ENCODE measurements at regions not wholly inside any gene's neighbourhood (a gene's known extent, or its start where the extent isn't known, plus 50 kb on each side); places are given as distances from the start of the nearest gene placed in this dataset.

DNA sequence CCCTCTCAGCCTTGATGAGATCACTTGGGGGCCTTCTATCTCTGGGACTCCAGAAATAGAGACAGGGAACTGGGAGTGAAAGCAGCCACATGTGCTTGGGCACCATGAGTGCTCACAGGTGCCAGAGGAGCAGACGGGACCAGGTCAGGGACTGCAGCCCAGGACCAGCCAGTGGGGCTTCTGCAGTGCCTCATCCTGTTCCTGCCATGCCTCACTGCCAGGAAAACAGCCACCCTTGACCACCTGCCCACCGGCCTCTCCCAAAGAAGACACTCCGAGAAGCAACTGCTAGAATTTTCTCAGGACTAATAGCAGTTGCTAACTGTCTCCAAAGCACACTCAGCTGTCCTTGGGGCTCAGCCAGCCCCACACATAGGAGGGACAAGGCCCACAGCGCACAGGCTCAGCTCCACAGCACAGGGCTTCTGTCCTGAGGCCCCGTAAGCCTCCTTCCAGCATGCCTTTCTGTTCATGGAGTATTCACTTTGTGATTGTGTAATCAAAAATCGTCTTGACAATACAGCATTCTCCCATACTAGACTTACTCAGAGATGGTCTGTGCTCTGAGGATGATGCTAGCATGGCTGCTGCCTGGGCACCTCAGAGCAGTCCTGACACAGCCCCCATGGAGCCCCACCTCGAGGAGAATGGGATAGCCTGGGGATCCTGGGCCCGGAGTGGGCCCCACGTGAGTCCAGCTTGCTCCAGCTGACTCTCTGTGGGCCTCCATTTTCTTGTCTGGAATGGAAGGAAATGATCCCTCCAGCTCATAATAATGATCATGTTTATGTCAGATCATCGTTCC, 115.7 kb upstream of the RET start:
- Mint-ChIP-seq H3K4me3 (no peak overlapping the region), H3K27ac (peak overlapping the region in 1 of 2 donors; percentile 39), H3K36me3 (ENCODE audit: insufficient read depth) (peaks cover 3% of the 10 kb centered on the region), H3K9me3 (no peaks in the 10 kb centered on the region), H3K4me1 (ENCODE audit: low read depth in 2 of 2) (no peaks in the 10 kb centered on the region), H3K27me3 (peaks cover 0 to 9% of the 10 kb centered on the region in 2 donors)
- DNase-seq (no peak), ATAC-seq (replicated peaks) (no peak)

DNA sequence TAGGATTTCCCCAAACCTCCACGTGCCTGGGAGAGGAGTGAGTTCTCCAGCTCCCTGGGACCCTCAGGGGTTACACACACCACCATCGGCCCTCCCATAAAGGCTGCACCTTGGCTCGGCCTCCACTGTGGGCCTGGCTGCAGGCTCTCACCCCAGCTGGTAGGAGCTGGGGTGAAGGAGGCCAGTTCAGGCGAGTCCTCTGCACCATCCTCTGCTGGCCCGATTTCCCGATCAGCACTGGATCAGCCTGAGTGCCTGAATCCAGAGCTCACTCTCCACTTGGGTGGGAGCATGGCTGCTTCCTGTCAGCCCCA, 115.1 kb upstream of the RET start:
- H3K27ac Mint-ChIP-seq = no peak overlapping the region
- no peak for DNase-seq
- no peaks in the 10 kb centered on the region for H3K9me3 Mint-ChIP-seq
- ATAC-seq (replicated peaks) = no peak
- H3K4me1 Mint-ChIP-seq (ENCODE audit: low read depth in 2 of 2) = no peaks in the 10 kb centered on the region
- peaks cover 3% of the 10 kb centered on the region for H3K36me3 Mint-ChIP-seq (ENCODE audit: insufficient read depth)
- H3K27me3 Mint-ChIP-seq = peaks cover 0 to 9% of the 10 kb centered on the region in 2 donors
- H3K4me3 Mint-ChIP-seq = no peak overlapping the region

DNA sequence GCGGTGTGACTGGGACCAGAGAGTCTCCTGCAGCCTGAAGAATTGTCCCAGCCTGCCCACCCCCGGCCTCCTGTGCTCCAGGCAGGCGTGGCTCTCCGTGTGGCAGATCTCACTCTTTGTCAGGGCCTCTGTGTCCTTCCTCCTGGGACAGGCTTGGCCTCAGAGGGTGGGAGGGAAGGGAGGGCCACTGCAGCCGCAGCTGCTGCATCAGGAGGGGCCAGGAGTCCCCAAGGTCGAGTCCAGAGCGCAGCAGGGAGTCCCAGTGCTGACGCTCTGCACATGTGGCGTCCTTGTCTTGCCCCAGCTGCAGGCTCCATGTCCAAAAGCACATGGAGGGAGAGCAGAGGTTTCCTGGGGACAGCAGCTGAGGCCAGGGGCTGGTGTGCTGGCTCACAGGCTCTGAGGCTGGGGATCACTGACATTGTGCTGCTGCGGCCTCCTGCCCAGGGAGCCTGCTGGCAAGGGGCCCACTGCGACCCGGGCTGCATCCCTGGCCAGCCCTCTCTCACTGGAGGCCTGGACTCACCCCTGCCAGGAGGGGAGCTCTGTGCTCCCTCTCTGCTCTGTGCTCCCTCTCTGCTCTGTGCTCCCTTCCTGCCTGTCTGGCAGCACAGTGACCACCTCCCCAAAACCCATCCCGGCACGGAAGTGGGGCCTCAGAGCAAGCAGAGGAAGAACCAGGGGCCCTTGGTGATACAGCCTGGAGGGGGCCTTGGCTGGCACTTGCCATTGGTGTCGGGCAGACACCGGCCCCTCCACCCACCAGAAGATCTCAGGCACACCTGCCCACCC, 114.6 kb upstream of the RET start:
- Mint-ChIP-seq H3K27ac (no peak overlapping the region), H3K36me3 (ENCODE audit: insufficient read depth) (peaks cover 3% of the 10 kb centered on the region), H3K27me3 (peaks cover 0 to 9% of the 10 kb centered on the region in 2 donors), H3K4me1 (ENCODE audit: low read depth in 2 of 2) (no peaks in the 10 kb centered on the region), H3K4me3 (no peak overlapping the region), H3K9me3 (no peaks in the 10 kb centered on the region)
- ATAC-seq (replicated peaks) (no peak), DNase-seq (no peak)

DNA sequence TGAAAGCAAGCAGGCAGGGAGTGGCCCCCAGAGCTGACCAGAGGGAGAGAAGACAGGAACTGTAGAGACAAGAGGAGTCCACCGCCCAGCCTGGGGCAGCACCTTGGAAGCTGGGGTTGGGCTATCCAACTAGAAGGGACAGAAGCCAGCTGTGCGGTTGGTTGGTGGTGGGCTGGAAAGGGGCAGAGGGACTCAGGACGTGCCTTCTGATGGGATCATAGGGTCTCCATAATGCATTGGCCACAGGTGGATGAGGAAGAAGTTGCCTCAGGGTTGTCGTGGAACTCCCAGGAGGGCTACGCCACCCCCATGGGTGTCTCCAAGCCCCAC, 114.0 kb upstream of the RET start:
- ATAC-seq (replicated peaks) = no peak

DNA sequence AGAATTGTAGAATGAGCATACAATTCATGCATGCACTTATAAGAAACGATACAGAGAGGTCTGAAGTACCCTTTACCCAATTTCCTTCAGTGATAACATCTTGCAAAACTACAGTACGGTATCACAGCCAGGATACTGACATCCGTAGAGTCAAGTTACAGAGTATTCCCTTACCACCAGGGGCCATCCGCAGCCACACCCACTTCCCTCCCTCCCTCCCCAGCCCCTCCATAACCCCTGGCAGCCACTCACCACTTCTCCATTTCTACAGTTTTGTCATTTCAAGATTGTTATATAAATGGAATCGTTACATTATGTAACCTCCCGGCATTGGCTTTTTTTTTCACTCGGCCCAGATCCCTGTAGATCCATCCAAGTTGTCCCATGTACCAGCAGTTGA, 113.6 kb upstream of the RET start:
- Mint-ChIP-seq H3K36me3 (ENCODE audit: insufficient read depth) (peaks cover 3% of the 10 kb centered on the region), H3K27me3 (peaks cover 6 to 16% of the 10 kb centered on the region in 2 donors), H3K9me3 (no peaks in the 10 kb centered on the region), H3K4me3 (no peak overlapping the region), H3K4me1 (ENCODE audit: low read depth in 2 of 2) (no peaks in the 10 kb centered on the region), H3K27ac (no peak overlapping the region)
- DNase-seq = no peak
- ATAC-seq (replicated peaks) = no peak

More for the DNA sequence above, 114.0 kb upstream of the RET start:
- no peaks in the 10 kb centered on the region for H3K4me1 Mint-ChIP-seq (ENCODE audit: low read depth in 2 of 2)
- H3K27ac Mint-ChIP-seq = no peak overlapping the region
- no peaks in the 10 kb centered on the region for H3K9me3 Mint-ChIP-seq
- no peak overlapping the region for H3K4me3 Mint-ChIP-seq
- peaks cover 3% of the 10 kb centered on the region for H3K36me3 Mint-ChIP-seq (ENCODE audit: insufficient read depth)
- peaks cover 2 to 12% of the 10 kb centered on the region in 2 donors for H3K27me3 Mint-ChIP-seq
- no peak for DNase-seq

DNA sequence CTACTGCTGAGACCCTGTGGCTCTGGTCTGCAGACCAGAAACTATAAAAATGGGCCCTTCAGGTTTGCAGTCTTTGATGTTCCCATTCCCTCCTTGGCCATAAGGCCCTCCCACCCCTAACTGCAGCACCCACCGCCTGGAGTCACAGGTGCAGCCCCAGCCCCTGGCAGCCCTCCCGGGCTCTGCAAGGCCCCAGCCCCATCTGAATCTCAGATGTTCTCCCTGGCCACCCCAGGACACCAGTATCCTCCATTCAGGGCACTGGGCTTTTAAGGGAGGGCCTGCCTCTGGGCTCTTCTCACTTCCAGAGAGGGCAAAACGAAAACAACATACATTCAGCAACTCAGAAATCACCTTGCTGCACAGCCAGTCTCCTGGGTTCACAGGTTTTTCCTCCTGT, 107.7 kb upstream of the RET start:
- Mint-ChIP-seq H3K9me3 (no peaks in the 10 kb centered on the region), H3K27ac (no peak overlapping the region), H3K4me3 (no peak overlapping the region), H3K27me3 (peaks cover 25 to 43% of the 10 kb centered on the region in 2 donors), H3K4me1 (ENCODE audit: low read depth in 2 of 2) (no peaks in the 10 kb centered on the region), H3K36me3 (ENCODE audit: insufficient read depth) (no peaks in the 10 kb centered on the region)
- ATAC-seq (replicated peaks) (no peak), DNase-seq (no peak)

DNA sequence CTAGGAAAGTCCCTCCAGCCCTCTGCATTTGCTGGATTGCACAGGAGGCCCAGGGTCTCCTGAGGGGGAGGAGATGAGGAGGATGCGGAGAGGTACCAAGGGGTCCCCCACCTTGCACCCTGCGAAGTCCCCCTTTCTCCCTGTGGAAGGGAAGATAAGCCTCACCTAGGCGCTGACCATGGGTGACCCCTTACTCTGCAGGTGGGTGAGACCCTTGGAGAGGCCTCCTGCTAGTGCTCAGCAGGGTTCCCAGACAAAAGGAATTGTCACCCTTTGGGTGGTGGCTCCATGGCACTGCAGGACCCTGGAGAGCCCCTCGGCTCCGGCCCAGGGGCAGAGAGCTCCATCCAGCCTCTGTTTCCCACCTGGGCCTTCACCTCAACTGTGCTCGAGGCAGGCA, 107.0 kb upstream of the RET start:
- DNase-seq (no peak), ATAC-seq (replicated peaks) (no peak)
- no peak overlapping the region for H3K4me3 Mint-ChIP-seq
- no peaks in the 10 kb centered on the region for H3K4me1 Mint-ChIP-seq (ENCODE audit: low read depth in 2 of 2)
- no peak overlapping the region for H3K27ac Mint-ChIP-seq
- H3K36me3 Mint-ChIP-seq (ENCODE audit: insufficient read depth) = no peaks in the 10 kb centered on the region
- H3K27me3 Mint-ChIP-seq = peaks cover 27 to 47% of the 10 kb centered on the region in 2 donors
- H3K9me3 Mint-ChIP-seq = no peaks in the 10 kb centered on the region

DNA sequence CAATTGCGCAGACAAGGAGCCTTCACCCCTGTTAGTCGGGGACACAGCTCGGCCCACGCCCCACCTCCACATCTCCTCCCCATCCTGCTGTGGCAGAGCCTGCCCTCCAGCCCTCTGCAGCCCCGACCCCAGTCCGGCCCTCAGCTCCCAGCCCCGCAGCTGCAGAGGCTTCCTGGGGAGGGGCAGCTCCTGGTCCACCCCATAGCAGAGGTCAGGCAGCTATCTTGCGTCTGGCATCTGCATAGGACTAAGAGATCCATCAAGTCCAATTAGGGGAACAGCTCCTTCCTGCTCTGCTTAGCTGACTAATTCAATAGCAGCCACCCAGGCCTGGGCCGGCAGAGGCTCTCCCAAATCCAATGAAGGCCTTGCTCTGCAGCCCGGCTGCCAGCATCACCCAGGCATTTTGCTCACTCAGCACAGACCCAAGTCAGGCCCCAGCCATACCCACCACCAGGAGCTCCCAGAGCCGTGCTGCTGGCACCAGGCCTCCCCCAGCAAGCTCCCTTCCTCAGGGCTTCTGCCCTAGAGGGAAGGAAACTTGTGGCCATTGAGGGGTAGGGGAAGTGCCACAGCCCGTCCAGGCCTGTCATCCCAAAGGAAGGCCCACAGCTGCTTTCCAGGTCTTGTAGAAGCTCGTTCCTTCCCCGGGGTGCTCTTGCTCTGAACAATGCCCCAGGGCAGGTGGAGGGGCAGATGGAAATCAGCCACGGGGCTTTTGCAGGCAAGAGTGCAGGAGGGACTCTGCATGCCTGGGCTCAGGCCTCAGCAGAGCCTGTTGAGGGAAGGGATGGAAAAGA, 106.2 kb upstream of the RET start:
- Mint-ChIP-seq H3K9me3 (no peaks in the 10 kb centered on the region), H3K27me3 (peaks cover 27 to 47% of the 10 kb centered on the region in 2 donors), H3K36me3 (ENCODE audit: insufficient read depth) (no peaks in the 10 kb centered on the region), H3K27ac (no peak overlapping the region), H3K4me1 (ENCODE audit: low read depth in 2 of 2) (no peaks in the 10 kb centered on the region), H3K4me3 (no peak overlapping the region)
- no peak for DNase-seq
- no peak for ATAC-seq (replicated peaks)

DNA sequence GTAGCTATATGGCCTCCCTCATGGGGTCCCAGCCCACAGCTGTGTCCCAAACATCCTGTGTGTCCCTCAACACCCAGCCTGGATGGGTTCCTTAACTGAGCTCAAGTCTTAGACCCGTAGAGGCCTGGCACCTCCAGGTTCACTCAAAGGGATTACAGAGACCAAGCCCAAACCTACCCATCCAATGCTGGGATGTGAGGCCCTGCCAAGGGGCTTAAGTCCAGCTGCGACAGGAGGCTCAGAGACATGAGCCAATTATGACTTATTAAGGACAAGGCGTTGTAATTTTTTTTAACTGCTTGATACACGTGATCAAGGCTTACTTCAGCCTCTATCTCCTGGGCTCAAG, 105.6 kb upstream of the RET start:
- ATAC-seq (replicated peaks) = no peak
- no peak overlapping the region for H3K4me3 Mint-ChIP-seq
- no peak for DNase-seq
- H3K9me3 Mint-ChIP-seq = no peaks in the 10 kb centered on the region
- H3K27ac Mint-ChIP-seq = no peak overlapping the region
- H3K27me3 Mint-ChIP-seq = peaks cover 27 to 47% of the 10 kb centered on the region in 2 donors
- H3K36me3 Mint-ChIP-seq (ENCODE audit: insufficient read depth) = no peaks in the 10 kb centered on the region
- no peaks in the 10 kb centered on the region for H3K4me1 Mint-ChIP-seq (ENCODE audit: low read depth in 2 of 2)

DNA sequence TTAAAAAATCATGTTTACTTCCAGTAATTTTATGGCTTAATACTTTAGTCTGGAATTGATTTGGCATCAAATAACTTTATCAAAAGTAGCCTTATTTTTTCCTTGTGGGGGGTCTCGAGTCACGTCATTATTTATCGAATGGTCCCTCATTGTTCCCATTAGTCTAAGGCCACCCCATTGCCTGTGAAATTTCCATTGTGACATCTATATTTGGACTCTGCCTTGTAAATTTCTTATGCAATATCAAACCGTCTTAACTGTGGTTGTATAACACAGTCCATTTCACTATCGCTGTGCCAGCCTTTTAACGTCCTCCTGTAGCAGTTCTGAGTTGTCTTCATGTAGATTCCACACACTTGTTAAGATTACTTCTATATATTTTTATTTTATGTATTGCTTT, 103.9 kb upstream of the RET start:
- Mint-ChIP-seq H3K4me1 (ENCODE audit: low read depth in 2 of 2) (no peaks in the 10 kb centered on the region), H3K27ac (no peak overlapping the region), H3K4me3 (no peak overlapping the region), H3K9me3 (no peaks in the 10 kb centered on the region), H3K27me3 (peaks cover 25 to 44% of the 10 kb centered on the region in 2 donors), H3K36me3 (ENCODE audit: insufficient read depth) (no peaks in the 10 kb centered on the region)
- no peak for DNase-seq
- no peak for ATAC-seq (replicated peaks)

DNA sequence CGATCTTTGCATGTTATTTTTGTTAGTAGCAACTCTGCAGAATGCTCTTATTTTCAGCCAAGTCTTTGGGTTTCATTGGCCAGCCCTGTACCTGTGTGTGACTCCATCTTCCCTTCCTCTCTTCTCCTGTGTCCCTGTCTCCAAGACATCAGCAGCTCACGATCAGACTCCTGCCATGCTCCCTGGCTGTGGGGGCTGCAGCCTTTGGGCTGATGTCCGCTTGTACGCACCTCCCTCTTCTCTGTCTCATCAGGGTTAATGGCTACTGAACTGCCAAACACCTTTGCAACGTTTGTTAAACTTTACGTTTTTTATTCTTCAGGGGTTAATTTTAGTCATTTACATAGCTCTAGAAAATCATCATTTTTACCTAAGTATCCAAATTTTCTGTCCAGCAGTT, 103.5 kb upstream of the RET start:
- no peak overlapping the region for H3K4me3 Mint-ChIP-seq
- H3K27me3 Mint-ChIP-seq = peaks cover 21 to 39% of the 10 kb centered on the region in 2 donors
- DNase-seq = no peak
- H3K9me3 Mint-ChIP-seq = no peaks in the 10 kb centered on the region
- ATAC-seq (replicated peaks) = no peak
- no peaks in the 10 kb centered on the region for H3K36me3 Mint-ChIP-seq (ENCODE audit: insufficient read depth)
- H3K4me1 Mint-ChIP-seq (ENCODE audit: low read depth in 2 of 2) = no peaks in the 10 kb centered on the region
- H3K27ac Mint-ChIP-seq = no peak overlapping the region

DNA sequence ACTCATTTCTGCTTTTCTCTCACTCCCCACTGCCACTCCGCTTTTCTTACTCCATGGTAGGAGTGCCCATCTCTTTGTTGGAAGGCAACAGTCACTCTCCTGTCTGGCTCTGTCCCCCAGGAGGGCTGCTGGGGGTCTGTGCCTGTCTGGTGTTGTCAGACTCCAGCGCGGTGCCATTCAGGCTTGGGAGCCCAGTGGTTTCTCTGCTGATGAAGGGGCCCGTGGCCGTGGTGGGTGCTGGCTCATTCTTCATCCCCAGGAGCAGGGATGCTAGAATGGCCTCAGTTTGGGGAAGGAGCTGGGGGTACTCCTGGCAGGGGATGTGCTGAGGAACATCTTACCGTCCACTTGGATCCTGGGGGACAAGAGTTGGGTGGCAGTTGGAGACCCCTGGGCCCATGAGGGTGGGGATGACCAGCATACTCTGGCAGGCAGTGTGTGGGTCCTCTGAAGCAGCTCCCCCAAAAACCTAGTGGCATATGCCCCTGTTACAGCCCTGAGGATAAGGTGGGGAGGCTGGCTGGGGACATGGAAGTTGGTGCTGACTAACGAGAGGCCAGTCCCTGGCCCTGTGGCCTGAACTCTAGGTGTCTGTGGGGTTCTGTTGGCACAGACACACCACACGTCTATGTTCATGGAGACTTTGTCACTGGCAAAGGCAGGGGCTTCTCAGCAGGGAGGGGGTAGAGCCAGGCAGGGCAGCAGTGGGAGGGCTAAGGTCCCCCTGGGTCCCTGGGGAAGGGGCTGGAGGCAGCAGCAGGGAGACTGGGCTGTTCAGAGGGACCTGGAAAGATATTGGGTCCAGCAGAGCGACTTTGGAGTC, 102.8 kb upstream of the RET start:
- no peaks in the 10 kb centered on the region for H3K4me1 Mint-ChIP-seq (ENCODE audit: low read depth in 2 of 2)
- H3K27ac Mint-ChIP-seq = no peak overlapping the region
- no peak for DNase-seq
- H3K27me3 Mint-ChIP-seq = peaks cover 21 to 35% of the 10 kb centered on the region in 2 donors
- no peaks in the 10 kb centered on the region for H3K9me3 Mint-ChIP-seq
- H3K36me3 Mint-ChIP-seq (ENCODE audit: insufficient read depth) = no peaks in the 10 kb centered on the region
- no peak overlapping the region for H3K4me3 Mint-ChIP-seq
- no peak for ATAC-seq (replicated peaks)

DNA sequence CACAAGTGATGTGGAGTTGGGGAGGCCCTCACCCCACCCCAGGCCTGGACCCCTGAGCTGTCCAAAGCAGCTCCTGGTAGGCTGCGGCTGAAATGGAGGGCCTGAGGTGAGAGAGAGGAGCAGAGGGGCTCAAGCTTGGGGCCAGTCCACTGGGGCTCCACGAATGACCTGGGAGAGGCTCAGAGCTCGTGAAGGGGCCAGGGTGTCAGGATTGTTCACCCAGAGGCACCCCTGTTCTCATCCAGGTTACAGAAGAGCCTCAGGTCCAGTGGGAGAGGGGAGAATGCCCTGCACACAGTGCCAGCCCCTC, 102.2 kb upstream of the RET start:
- Mint-ChIP-seq H3K4me3 (no peak overlapping the region), H3K27me3 (peaks cover 21 to 29% of the 10 kb centered on the region in 2 donors), H3K36me3 (ENCODE audit: insufficient read depth) (no peaks in the 10 kb centered on the region), H3K9me3 (no peaks in the 10 kb centered on the region), H3K27ac (no peak overlapping the region), H3K4me1 (ENCODE audit: low read depth in 2 of 2) (no peaks in the 10 kb centered on the region)
- DNase-seq (no peak), ATAC-seq (replicated peaks) (no peak)

Measured in effector memory CD8-positive, alpha-beta T cell (primary cell).